Lung (tissue), 11 donors: ENCODE measurements at regions not wholly inside any gene's neighbourhood (a gene's known extent, or its start where the extent isn't known, plus 50 kb on each side); places are given as distances from the start of the nearest gene placed in this dataset.

ENCODE experiments used
- ATAC-seq: fragments of 200-7000 bp; cut with Tn5 transposase; one replicate; pipeline ENCODE4 v1.9.1; 2020; ENCODE audit warnings: moderate number of reproducible peaks; ENCODE audit not compliant: insufficient read depth, low FRiP score
- DNase-seq, 3 donors: peaks; one replicate each; pipeline ENCODE4 v3.0.0-alpha.2; 2013 to 2017
- H3K27ac ChIP-seq, 2 donors: one replicate each; pipeline ENCODE4 v1.5.1; 2013; ENCODE audit warnings: mild to moderate bottlenecking in 2 of 2, moderate library complexity in 2 of 2, control low read depth in 1 of 2, inconsistent platforms in 1 of 2, low read depth in 1 of 2, low read length in 1 of 2
- H3K27me3 ChIP-seq, 3 donors: one replicate each; pipeline ENCODE4 v1.5.1; 2013; ENCODE audit warnings: low read length in 2 of 3; ENCODE audit not compliant: control insufficient read depth in 3 of 3, insufficient read depth in 3 of 3
- H3K36me3 ChIP-seq, 4 donors: one replicate each; pipeline ENCODE4 v1.5.1; 2013; ENCODE audit warnings: low read length in 4 of 4, mild to moderate bottlenecking in 1 of 4, moderate library complexity in 1 of 4; ENCODE audit not compliant: control insufficient read depth in 4 of 4, insufficient read depth in 4 of 4
- H3K4me1 ChIP-seq, 5 donors: one replicate each; pipeline ENCODE4 v1.5.1; 2013; ENCODE audit warnings: low read length in 5 of 5, mild to moderate bottlenecking in 2 of 5, moderate library complexity in 1 of 5; ENCODE audit not compliant: control insufficient read depth in 5 of 5, insufficient read depth in 5 of 5
- H3K4me3 ChIP-seq: one replicate; pipeline ENCODE4 v1.5.1; 2013; ENCODE audit warnings: mild to moderate bottlenecking, control low read depth, moderate library complexity
- H3K9ac ChIP-seq, 2 donors: one replicate each; pipeline ENCODE4 v1.5.1; 2013; ENCODE audit warnings: low read length in 2 of 2, control low read depth in 1 of 2; ENCODE audit not compliant: insufficient read depth in 1 of 2
- H3K9me3 ChIP-seq, 4 donors: one replicate each; pipeline ENCODE4 v1.5.1; 2013; ENCODE audit warnings: low read length in 3 of 4, mild to moderate bottlenecking in 1 of 4, moderate library complexity in 1 of 4; ENCODE audit not compliant: control insufficient read depth in 4 of 4, insufficient read depth in 3 of 4
- CTCF ChIP-seq: IDR thresholded peaks from 2 replicates; pipeline ENCODE4 v1.5.1; 2012; ENCODE audit warnings: mild to moderate bottlenecking; ENCODE audit errors: control extremely low read depth, extremely low read depth
- WGBS, 2 donors: extraction: QIAGEN DNeasy Blood & Tissue Kit; methylation state at CpG; one replicate each; pipeline ENCODE4 v1.1.7; 2013; 5-methylcytosine and 5-hydroxymethylcytosine counted together
- donor health status: control.
- donor health status: control.
- donor health status: Bipolar disorder and iron deficiency.
- donor health status: healthy.
- donor health status: DM: yes; HTN: yes; CAD: no.

DNA sequence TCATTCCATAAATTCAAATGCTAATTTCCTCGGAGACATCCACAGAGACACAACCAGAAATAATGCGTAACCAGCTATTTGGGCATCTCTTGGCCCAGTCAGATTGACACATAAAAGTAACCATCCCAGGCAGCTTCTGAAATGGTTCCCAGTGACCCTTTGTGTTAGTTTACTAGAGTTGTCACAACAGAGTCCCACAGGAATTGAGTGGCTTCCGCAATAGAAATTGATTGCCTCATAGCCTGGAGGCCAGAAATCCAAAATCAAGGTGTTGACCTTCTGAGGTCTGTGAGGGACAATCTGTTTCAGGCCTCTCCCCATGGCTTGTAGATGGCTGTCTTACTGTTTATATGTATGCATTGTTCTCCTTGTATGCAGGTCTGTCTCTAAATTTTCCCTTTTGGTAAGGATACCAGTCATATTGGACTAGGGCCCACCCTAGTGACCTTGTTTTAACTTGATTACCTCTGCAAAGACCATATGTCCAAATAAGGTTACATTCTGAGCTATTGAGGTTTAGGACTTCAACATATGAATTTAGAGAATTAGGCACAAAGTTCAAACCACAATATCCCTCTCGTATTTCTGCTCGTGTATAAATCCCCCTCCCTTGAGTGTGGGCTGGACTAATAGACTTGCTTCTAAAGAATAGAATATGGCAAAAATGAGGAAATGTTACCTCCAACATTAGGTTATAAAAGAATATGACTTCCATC lies 78.2 kb upstream of the FGGY start:
- Histone ChIP-seq H3K9me3 (peaks cover 0 to 2% (median 0%) of the 10 kb centered on the region in 4 donors), H3K36me3 (no peaks in the 10 kb centered on the region), H3K27ac (no peak overlapping the region), H3K27me3 (no peaks in the 10 kb centered on the region), H3K4me1 (peaks cover 0 to 16% (median 5%) of the 10 kb centered on the region in 5 donors), H3K9ac (no peak overlapping the region), H3K4me3 (no peak overlapping the region)
- 62 to 86% methylated on average over 5 of the region's 5 CpGs for WGBS, 2 donors
- TF ChIP-seq CTCF: no peak
- no peak for DNase-seq
- no peak for ATAC-seq

DNA sequence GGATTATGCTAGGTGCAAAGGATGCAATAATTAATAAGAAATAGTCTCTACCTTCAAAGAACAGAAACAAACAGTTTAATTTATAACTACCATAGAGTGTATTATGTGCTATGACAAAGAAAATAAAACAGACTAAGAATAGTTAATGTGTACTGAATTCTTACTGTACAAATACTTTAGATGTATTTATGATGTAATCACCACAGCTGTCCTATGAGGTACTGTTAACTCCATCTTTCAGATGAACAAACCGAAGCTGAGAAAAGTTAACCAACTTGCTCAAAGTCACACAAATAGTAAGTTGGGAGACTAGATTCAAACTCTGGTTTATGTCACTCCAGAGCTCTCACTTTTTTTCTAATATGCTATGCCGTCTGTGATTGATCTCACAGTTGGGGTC lies 77.0 kb upstream of the FGGY start:
- ATAC-seq (no peak), DNase-seq (no peak)
- Histone ChIP-seq H3K9ac (no peak overlapping the region), H3K36me3 (no peaks in the 10 kb centered on the region), H3K4me1 (peaks cover 0 to 5% (median 0%) of the 10 kb centered on the region in 5 donors), H3K27me3 (no peaks in the 10 kb centered on the region), H3K4me3 (no peak overlapping the region), H3K27ac (no peak overlapping the region), H3K9me3 (peaks cover 0 to 2% (median 0%) of the 10 kb centered on the region in 4 donors)
- 44 to 75% methylated on average over 2 of the region's 2 CpGs for WGBS, 2 donors
- no peak for TF ChIP-seq CTCF

DNA sequence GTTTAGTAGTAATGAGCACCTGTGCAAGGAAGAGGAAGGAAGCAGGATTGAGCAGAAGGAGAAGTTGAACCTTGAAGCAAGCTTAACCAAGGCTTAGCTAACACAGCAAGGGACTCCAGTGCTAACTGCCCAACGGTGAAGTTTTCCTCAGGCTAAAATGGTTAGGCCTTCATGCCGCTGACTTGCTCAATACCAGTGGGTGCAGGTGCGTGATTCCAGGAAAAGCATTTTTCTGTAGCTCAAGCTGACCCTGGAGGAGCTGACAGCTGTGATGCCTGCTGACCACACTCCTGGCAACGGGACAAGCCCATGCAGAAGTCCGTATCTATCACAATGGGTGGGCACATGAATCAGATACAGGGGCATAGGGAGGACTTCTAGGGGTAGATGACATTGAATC lies 76.5 kb upstream of the FGGY start:
- H3K27me3 ChIP-seq: no peaks in the 10 kb centered on the region
- H3K4me3 ChIP-seq: no peak overlapping the region
- no peak for DNase-seq
- no peak for TF ChIP-seq CTCF
- no peak overlapping the region for H3K27ac ChIP-seq
- no peak for ATAC-seq
- peaks cover 0 to 2% (median 0%) of the 10 kb centered on the region in 4 donors for H3K9me3 ChIP-seq
- peaks cover 0 to under 1% (median 0%) of the 10 kb centered on the region in 5 donors for H3K4me1 ChIP-seq
- H3K36me3 ChIP-seq: no peaks in the 10 kb centered on the region
- H3K9ac ChIP-seq: no peak overlapping the region
- WGBS, 2 donors: 29 to 59% methylated on average over 5 of the region's 5 CpGs

GRCh38 chr1:59223198-59223597 lies 73.7 kb upstream of the FGGY start:
- Histone ChIP-seq H3K4me1 (no peaks in the 10 kb centered on the region), H3K9ac (no peak overlapping the region), H3K27ac (no peak overlapping the region), H3K36me3 (no peaks in the 10 kb centered on the region), H3K9me3 (no peaks in the 10 kb centered on the region), H3K27me3 (no peaks in the 10 kb centered on the region), H3K4me3 (no peak overlapping the region)
- DNase-seq (no peak), ATAC-seq (no peak)
- WGBS, 2 donors: 84 to 92% methylated on average over 2 of the region's 2 CpGs
- TF ChIP-seq CTCF: no peak
